Uterus (tissue), 3 donors: ENCODE measurements at regions not wholly inside any gene's neighbourhood (a gene's known extent, or its start where the extent isn't known, plus 50 kb on each side); places are given as distances from the start of the nearest gene placed in this dataset.

ENCODE experiments used
- DNase-seq, 2 donors: peaks; one replicate each; pipeline ENCODE4 v3.0.0-alpha.2; 2019 to 2020
- H3K27ac ChIP-seq, 2 donors: fragments of 200-600 bp; sonication (generic); 1 replicate in 1 of 2; 2 replicates in 1 of 2; pipeline ENCODE4 v1.5.1; 2016 to 2018
- H3K27me3 ChIP-seq, 2 donors: fragments of 200-600 bp; sonication (generic); one replicate each; pipeline ENCODE4 v1.5.1; 2018 to 2019; ENCODE audit warnings: control low read depth in 1 of 2
- H3K36me3 ChIP-seq, 2 donors: fragments of 200-600 bp; sonication (generic); one replicate each; pipeline ENCODE4 v1.5.1; 2019; ENCODE audit warnings: control low read depth in 1 of 2
- H3K4me1 ChIP-seq, 2 donors: fragments of 200-600 bp; sonication (generic); one replicate each; pipeline ENCODE4 v1.5.1; 2018 to 2019; ENCODE audit warnings: control low read depth in 1 of 2
- H3K4me3 ChIP-seq, 2 donors: fragments of 200-600 bp; sonication (generic); 1 replicate in 1 of 2; 2 replicates in 1 of 2; pipeline ENCODE4 v1.5.1; 2018 to 2019; ENCODE audit warnings: mild to moderate bottlenecking in 1 of 2
- H3K9me3 ChIP-seq, 2 donors: fragments of 200-600 bp; sonication (generic); one replicate each; pipeline ENCODE4 v1.5.1; 2019; ENCODE audit warnings: control low read depth in 1 of 2
- CTCF ChIP-seq, 4 experiments: fragments of 200-600 bp in 2 of 4; fragments of 450-650 bp in 2 of 4; sonication (generic) in 2 of 4; IDR thresholded peaks; one replicate each; pipeline ENCODE4 v1.5.1; 2016 to 2019; ENCODE audit warnings: antibody characterized with exemption in 4 of 4, mild to moderate bottlenecking in 2 of 4, moderate library complexity in 1 of 4
- POLR2A ChIP-seq, 2 donors: fragments of 450-650 bp; IDR thresholded peaks; one replicate each; pipeline ENCODE4 v1.6.1; 2016; ENCODE audit warnings: antibody characterized with exemption in 2 of 2, mild to moderate bottlenecking in 1 of 2, moderate library complexity in 1 of 2
- intact Hi-C: fragments of 100-400 bp; cut with DNase I; formaldehyde crosslinking; loops from one replicate; pipeline ENCODE4 v1.15.1; 2023; ENCODE audit warnings: low total_unique reads
- donor health status: DM: yes; HTN: yes; CAD: no.

DNA sequence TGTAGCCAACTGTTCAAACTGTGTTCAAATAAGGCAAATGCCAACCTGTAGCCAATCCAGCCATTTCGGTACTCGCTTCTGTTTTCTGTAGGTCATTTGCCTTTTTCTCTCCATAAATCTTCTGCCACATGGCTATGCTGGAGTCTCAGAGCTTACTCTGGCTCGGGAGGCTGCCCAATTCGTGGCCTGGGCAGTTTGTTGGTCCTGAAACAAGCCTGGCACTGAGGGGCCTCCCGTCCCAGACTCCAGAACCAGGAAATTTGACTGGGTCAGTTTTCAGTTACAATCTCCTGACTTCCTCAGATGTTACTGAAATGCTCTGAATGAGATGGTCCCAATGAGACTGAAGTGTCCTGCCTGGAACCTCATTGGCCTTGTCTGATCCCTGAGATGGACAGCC lies 120.8 kb upstream of the NPAS2 start:
- TF ChIP-seq POLR2A (IDR thresholded peaks at IDR 0.05) (no peak), CTCF (IDR thresholded peaks at IDR 0.05) (no peak)
- Histone ChIP-seq H3K36me3 (no peaks in the 10 kb centered on the region), H3K27ac (no peak overlapping the region), H3K9me3 (peaks cover 0 to 10% of the 10 kb centered on the region in 2 donors), H3K4me3 (no peak overlapping the region), H3K4me1 (no peaks in the 10 kb centered on the region), H3K27me3 (no peaks in the 10 kb centered on the region)
- no peak for DNase-seq
- intact Hi-C loops, result no loop called here

- H3K4me3 ChIP-seq, result no peak overlapping the region
- DNase-seq, result no peak
- H3K9me3 ChIP-seq, result no peaks in the 10 kb centered on the region
- intact Hi-C loops, result loop anchor here (10.0 kb wide), 1 partner anchor 282 kb away; no protein-coding TSS in a partner anchor
- no peaks in the 10 kb centered on the region for H3K27me3 ChIP-seq
- peak overlapping the region; percentile 20 to 73 for H3K27ac ChIP-seq
- TF ChIP-seq POLR2A (IDR thresholded peaks at IDR 0.05) (no peak), CTCF (IDR thresholded peaks at IDR 0.05) (no peak)
- no peaks in the 10 kb centered on the region for H3K36me3 ChIP-seq
- no peaks in the 10 kb centered on the region for H3K4me1 ChIP-seq
These were observed 117.4 kb upstream of the NPAS2 start for GRCh38 chr2:100702438-100703109.

- no peaks in the 10 kb centered on the region for H3K36me3 ChIP-seq
- H3K27ac ChIP-seq, result peak overlapping the region in 1 of 2 donors; percentile 80
These were observed 116.7 kb upstream of the NPAS2 start for GRCh38 chr2:100703213-100703612.

GRCh38 chr2:100703739-100704138 lies 116.2 kb upstream of the NPAS2 start:
- intact Hi-C loops, result loop anchor here (10.0 kb wide), 1 partner anchor 281 kb away; no protein-coding TSS in a partner anchor
- no peaks in the 10 kb centered on the region for H3K4me1 ChIP-seq
- DNase-seq, result peak in 1 of 2 donors; percentile 26
- no peaks in the 10 kb centered on the region for H3K27me3 ChIP-seq
- no peaks in the 10 kb centered on the region for H3K36me3 ChIP-seq
- no peaks in the 10 kb centered on the region for H3K9me3 ChIP-seq
- peak in 1 of 4 experiments; percentile 14 for TF ChIP-seq CTCF (IDR thresholded peaks at IDR 0.05)
- TF ChIP-seq POLR2A (IDR thresholded peaks at IDR 0.05), result no peak
- H3K4me3 ChIP-seq, result no peak overlapping the region
- peak overlapping the region; percentile 44 to 80 for H3K27ac ChIP-seq

More at GRCh38 chr2:100703213-100703612, 116.7 kb upstream of the NPAS2 start:
- peak; percentile 61 to 77 for DNase-seq
- intact Hi-C loops, result loop anchor here (10.0 kb wide), 1 partner anchor 282 kb away; no protein-coding TSS in a partner anchor
- Histone ChIP-seq H3K4me1 (no peaks in the 10 kb centered on the region), H3K27me3 (no peaks in the 10 kb centered on the region), H3K4me3 (no peak overlapping the region), H3K9me3 (no peaks in the 10 kb centered on the region)
- TF ChIP-seq POLR2A (IDR thresholded peaks at IDR 0.05) (no peak), CTCF (IDR thresholded peaks at IDR 0.05) (no peak)

DNA sequence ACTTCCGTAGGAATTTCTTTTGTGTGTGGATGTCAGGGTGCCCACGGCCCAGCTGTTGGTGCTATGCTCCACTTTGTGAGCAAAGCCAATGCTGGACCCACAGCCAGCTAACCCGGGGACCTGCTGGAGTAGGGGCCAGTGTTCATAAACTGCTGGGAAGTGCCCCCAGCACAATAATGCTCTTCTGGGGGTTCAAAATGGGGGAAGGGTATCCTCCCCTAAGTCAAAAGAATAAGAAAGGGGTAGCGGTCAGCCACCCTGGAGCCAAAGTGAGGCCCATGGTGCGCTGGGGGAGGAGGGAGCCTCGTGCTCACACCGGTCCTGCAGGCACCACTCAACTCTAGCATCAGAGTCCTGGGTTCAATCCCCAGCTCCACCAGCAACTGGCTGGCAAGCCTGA lies 115.8 kb upstream of the NPAS2 start:
- no peaks in the 10 kb centered on the region for H3K27me3 ChIP-seq
- H3K9me3 ChIP-seq, result no peaks in the 10 kb centered on the region
- no peak overlapping the region for H3K4me3 ChIP-seq
- intact Hi-C loops, result loop anchor here (10.0 kb wide), 1 partner anchor 281 kb away; no protein-coding TSS in a partner anchor
- DNase-seq, result no peak
- H3K36me3 ChIP-seq, result no peaks in the 10 kb centered on the region
- TF ChIP-seq CTCF (IDR thresholded peaks at IDR 0.05) (no peak), POLR2A (IDR thresholded peaks at IDR 0.05) (no peak)
- peak overlapping the region; percentile 44 to 80 for H3K27ac ChIP-seq
- H3K4me1 ChIP-seq, result no peaks in the 10 kb centered on the region
